ENCODE measurements at regions not wholly inside any gene's neighbourhood (a gene's known extent, or its start where the extent isn't known, plus 50 kb on each side); places are given as distances from the start of the nearest gene placed in this dataset.

DNA sequence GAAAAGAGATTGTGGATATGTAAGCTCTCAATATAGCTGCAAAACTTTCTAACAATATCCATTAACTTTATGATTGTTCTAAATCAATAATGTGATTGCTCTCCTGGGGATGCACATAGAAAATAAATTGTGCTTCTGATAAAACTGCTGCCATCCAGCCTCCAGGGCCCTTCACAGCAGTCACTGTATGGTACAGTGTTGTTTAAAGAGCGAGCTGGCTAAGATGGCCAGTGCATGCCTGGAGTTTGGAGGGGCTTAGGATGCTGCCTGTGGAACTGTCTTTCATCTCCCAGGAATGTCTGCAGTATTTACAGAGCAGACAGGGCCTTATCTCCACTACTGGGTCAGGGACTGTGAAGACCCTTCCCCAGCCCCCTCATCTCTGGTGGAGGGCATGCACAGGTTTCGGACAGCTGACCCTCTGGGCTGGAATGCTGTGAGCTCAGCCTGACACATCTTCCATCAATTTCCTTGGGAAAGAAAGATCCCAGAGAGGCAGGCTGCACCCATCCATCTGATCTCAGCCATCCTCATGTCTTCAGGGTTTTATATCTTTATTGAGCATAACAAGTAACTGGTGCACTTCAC is 137.0 kb downstream of the PLPP3 start:
- Histone ChIP-seq H3K36me3 (ENCODE audit: control insufficient read depth, insufficient read depth, low read length) (no peaks in the 10 kb centered on the region), H3K27me3 (replicated peaks; ENCODE audit: control insufficient read depth, insufficient read depth, low read length) (no peaks in the 10 kb centered on the region; the same call in 1 of the 2 replicates), H3K4me3 (replicated peaks; ENCODE audit: low read depth, low read length) (no peak overlapping the region)
- no peak for DNase-seq (ENCODE audit: extremely low read depth, insufficient read length)
- TF ChIP-seq, protein P1, sequence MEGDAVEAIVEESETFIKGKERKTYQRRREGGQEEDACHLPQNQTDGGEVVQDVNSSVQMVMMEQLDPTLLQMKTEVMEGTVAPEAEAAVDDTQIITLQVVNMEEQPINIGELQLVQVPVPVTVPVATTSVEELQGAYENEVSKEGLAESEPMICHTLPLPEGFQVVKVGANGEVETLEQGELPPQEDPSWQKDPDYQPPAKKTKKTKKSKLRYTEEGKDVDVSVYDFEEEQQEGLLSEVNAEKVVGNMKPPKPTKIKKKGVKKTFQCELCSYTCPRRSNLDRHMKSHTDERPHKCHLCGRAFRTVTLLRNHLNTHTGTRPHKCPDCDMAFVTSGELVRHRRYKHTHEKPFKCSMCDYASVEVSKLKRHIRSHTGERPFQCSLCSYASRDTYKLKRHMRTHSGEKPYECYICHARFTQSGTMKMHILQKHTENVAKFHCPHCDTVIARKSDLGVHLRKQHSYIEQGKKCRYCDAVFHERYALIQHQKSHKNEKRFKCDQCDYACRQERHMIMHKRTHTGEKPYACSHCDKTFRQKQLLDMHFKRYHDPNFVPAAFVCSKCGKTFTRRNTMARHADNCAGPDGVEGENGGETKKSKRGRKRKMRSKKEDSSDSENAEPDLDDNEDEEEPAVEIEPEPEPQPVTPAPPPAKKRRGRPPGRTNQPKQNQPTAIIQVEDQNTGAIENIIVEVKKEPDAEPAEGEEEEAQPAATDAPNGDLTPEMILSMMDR (IDR thresholded peaks at IDR 0.05; ENCODE audit: insufficient read depth, low read length, poor library complexity, severe bottlenecking): no peak

DNA sequence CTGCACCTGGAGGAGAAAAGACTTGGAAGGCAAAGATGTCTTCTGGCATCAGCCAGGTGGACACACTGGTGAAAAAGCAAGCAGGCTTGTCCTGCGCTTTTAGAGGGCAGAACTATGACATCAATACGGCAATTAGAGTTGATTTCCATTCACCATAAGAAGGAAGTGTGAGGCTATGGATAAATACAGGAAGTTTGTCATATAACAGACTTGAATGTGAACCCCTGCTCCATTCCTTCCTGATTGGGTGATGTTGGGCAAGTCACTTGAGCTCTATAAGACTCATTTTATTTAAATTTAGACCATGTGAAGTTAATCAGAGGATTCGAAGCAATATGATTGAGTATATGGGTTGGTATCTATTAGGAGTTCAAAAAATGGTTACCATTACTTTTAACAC is 137.8 kb downstream of the PLPP3 start:
- Histone ChIP-seq H3K27me3 (replicated peaks; ENCODE audit: control insufficient read depth, insufficient read depth, low read length) (no peaks in the 10 kb centered on the region; the same call in 1 of the 2 replicates), H3K36me3 (ENCODE audit: control insufficient read depth, insufficient read depth, low read length) (no peaks in the 10 kb centered on the region), H3K4me3 (replicated peaks; ENCODE audit: low read depth, low read length) (no peak overlapping the region)
- DNase-seq (ENCODE audit: extremely low read depth, insufficient read length): no peak
- TF ChIP-seq, protein P1 (IDR thresholded peaks at IDR 0.05; ENCODE audit: insufficient read depth, low read length, poor library complexity, severe bottlenecking): no peak

DNA sequence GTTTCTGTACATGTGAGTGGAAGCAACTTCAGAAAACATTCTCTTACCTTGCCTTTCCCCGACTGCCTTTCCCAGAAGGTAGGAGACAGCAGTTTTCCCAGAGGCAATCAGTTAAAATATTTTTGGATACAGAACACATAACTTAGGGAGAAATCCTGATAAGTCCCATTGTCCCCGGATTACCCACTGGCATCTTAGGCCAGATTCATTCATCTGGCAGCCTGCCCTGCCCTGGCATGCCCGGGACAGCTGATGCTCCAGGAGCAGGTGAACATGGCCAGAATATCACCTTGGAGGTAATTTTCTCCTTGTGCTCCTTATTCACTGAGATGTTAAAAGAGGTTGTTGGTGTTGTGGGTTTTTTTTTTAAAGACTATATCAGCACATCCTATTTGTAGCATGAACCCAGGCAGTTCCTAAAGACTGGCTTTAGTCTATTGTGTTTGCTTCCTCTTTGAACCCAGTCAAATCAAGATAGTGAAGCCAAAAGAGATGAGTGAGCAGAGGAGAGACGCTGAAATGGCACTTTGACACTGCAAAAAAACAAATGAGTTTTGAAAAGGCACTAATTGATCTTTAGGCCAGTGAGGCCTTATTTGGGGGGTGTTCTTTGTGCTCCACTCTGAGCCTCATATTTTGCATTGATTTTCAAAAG is 139.6 kb downstream of the PLPP3 start:
- TF ChIP-seq, protein P1 (IDR thresholded peaks at IDR 0.05; ENCODE audit: insufficient read depth, low read length, poor library complexity, severe bottlenecking): no peak
- no peak for DNase-seq (ENCODE audit: extremely low read depth, insufficient read length)
- Histone ChIP-seq H3K36me3 (ENCODE audit: control insufficient read depth, insufficient read depth, low read length) (no peaks in the 10 kb centered on the region), H3K4me3 (replicated peaks; ENCODE audit: low read depth, low read length) (no peak overlapping the region), H3K27me3 (replicated peaks; ENCODE audit: control insufficient read depth, insufficient read depth, low read length) (no peaks in the 10 kb centered on the region; the same call in 1 of the 2 replicates)

DNA sequence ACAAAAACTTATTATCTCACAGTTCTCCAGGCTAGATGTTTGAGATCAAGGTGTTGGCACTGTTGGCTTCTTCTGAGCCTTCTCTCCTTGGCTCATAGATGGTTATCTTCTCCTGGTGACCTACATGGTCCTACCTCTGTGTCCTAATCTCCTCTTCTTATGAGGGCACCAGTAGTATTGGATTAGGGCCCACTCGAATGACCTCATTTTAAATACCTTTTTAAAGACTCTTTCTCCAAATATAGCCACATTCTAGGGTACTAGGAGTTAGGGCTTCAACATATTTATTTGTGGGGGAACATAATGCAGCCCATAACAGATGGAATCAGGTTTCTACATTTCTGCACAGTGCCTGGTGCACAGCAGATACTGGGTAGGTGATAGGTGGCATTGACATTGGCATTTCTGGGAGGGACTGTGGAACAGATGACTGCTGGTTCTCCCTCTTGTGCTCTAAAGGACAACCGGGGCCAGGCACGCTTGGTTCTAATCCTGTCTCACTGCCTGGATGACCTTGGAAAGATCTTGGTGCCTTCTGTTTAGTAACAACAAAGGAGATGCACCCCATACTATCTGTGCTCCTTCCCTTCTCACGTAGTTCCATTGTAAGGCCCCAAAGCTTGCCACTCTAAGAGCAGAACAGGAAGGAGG is 140.3 kb downstream of the PLPP3 start:
- DNase-seq (ENCODE audit: extremely low read depth, insufficient read length): no peak
- TF ChIP-seq, protein P1 (IDR thresholded peaks at IDR 0.05; ENCODE audit: insufficient read depth, low read length, poor library complexity, severe bottlenecking): no peak
- Histone ChIP-seq H3K27me3 (replicated peaks; ENCODE audit: control insufficient read depth, insufficient read depth, low read length) (no peaks in the 10 kb centered on the region; the same call in 1 of the 2 replicates), H3K36me3 (ENCODE audit: control insufficient read depth, insufficient read depth, low read length) (no peaks in the 10 kb centered on the region), H3K4me3 (replicated peaks; ENCODE audit: low read depth, low read length) (no peak overlapping the region)

DNA sequence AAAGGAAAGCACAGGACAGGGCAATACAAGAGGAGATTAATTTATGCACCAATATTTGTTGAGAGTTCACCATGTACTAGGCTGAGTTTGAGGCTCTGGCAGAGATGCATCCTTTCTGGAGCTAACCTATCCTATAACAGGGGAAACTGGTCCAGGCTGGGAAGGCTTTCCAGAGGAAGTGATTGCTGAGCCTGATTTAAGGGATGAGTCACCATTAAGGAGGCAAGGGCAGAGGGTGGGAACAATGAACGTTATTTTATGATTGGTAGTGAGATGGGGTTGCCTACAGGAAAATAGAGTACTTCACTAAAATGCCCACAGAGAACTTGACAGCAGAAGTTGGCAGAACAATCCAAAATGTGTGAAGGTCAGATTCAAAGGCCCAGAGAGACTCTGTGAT is 141.4 kb downstream of the PLPP3 start:
- no peak for DNase-seq (ENCODE audit: extremely low read depth, insufficient read length)
- TF ChIP-seq, protein P1 (IDR thresholded peaks at IDR 0.05; ENCODE audit: insufficient read depth, low read length, poor library complexity, severe bottlenecking): no peak
- H3K36me3 ChIP-seq (ENCODE audit: control insufficient read depth, insufficient read depth, low read length): no peaks in the 10 kb centered on the region
- no peak overlapping the region for H3K4me3 ChIP-seq (replicated peaks; ENCODE audit: low read depth, low read length)
- no peaks in the 10 kb centered on the region for H3K27me3 ChIP-seq (replicated peaks; ENCODE audit: control insufficient read depth, insufficient read depth, low read length)

Data from GM06990 (cell line).